ENCODE measurements at regions not wholly inside any gene's neighbourhood (a gene's known extent, or its start where the extent isn't known, plus 50 kb on each side); places are given as distances from the start of the nearest gene placed in this dataset.

DNA sequence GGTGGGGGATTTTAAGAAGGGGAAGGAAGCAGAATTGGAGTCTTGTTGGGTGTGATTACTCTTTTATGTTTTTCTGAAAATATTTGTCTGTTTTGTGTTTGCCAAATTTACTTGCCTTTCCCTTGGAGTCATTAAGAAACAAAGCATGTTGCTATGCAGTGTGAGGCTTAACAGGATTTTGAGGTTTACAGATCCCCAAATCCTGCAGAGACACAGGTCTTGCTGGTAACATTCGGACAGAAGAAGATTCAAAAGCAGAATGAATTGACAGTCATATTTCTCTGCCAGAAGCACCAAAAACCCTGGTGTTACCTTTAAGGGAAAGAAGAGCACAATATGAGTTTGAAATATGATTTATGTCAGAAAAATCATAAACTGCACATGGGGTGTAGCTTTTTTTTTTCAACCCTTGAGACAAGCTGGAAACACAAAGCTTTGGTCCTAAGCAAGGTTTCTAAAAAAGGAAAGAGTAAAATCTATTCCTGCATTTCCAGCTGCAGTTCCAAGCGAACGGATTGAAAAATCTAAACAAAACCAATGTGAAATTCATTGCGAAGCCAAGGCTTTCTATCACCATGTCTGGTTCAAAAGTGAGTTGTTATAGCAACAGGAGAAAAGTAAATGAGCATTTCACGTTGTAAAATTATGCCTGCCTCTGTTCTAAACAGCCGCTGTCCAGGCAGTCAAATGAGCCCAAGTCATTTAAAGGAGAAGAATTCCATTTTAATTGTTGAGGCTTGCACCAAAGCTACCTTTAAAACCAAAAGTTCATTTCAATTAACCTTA lies 358.9 kb upstream of the SASH1 start:
- WGBS (ENCODE audit: insufficient coverage) = 100% methylated on average over 3 of the region's 6 CpGs
- no peak overlapping the region for H2AFZ ChIP-seq (ENCODE audit: insufficient read depth, low read depth, low read length, poor library complexity, severe bottlenecking)
- no peaks in the 10 kb centered on the region for H3K36me3 Mint-ChIP-seq

DNA sequence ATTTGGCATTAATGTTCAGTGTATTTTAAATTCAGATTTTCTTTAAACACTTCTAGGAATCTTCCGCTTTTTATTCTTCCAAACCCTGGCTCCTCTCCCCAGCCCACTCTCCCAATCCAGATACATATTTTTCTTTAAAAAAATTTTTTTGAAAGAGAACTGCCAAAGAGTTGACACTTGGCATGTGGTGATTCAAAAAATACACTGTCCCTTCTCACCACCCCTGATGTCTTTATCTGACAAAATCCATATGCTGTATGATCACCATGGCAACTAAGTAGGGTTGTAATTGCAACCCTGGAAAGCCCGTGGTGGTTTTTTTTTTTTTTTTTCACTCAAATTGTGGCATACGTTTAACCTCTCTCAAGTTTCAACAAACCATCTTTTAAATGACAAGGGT lies 355.8 kb upstream of the SASH1 start:
- Histone ChIP-seq H3K4me3 (replicated peaks in 1 of 3; ENCODE audit: low read depth in 2 of 3, low read length in 3 of 3) (no peak overlapping the region), H3K36me3 (replicated peaks in 1 of 2; ENCODE audit: control insufficient read depth in 1 of 2, insufficient read depth in 2 of 2, low read length in 2 of 2) (no peaks in the 10 kb centered on the region), H3K27ac (ENCODE audit: low read depth in 1 of 2, low read length in 2 of 2) (no peak overlapping the region), H3K4me1 (ENCODE audit: control insufficient read depth in 1 of 2, insufficient read depth in 2 of 2, low read length in 2 of 2) (no peaks in the 10 kb centered on the region), H4K20me1 (ENCODE audit: insufficient read depth, low read length) (no peaks in the 10 kb centered on the region), H3K4me2 (replicated peaks; ENCODE audit: extremely low read depth, low read length, poor library complexity, severe bottlenecking) (no peak overlapping the region), H3K9ac (ENCODE audit: insufficient read depth, low read length, poor library complexity, severe bottlenecking) (no peak overlapping the region), H2AFZ (ENCODE audit: insufficient read depth, low read depth, low read length, poor library complexity, severe bottlenecking) (no peak overlapping the region), H3K27me3 (ENCODE audit: control insufficient read depth in 2 of 2, insufficient read depth in 2 of 2, low read length in 2 of 2) (no peaks in the 10 kb centered on the region), H3K79me2 (ENCODE audit: insufficient read depth, low read length) (no peaks in the 10 kb centered on the region), H3K9me3 (replicated peaks in 1 of 2; ENCODE audit: control insufficient read depth in 1 of 2, insufficient read depth in 1 of 2, low read length in 2 of 2) (peaks cover 6 to 17% of the 10 kb centered on the region in 2 donors)
- WGBS (ENCODE audit: insufficient coverage) = no CpG with 5 or more reads among the region's 3 CpGs
- H3K4me1 Mint-ChIP-seq = no peaks in the 10 kb centered on the region
- no peak for DNase-seq
- intact Hi-C loops (cut with micrococcal nuclease) = no loop called here
- no peak overlapping the region for H3K27ac Mint-ChIP-seq
- no peaks in the 10 kb centered on the region for H3K27me3 Mint-ChIP-seq (ENCODE audit: low read depth in 3 of 3)
- H3K4me3 Mint-ChIP-seq = no peak overlapping the region
- peaks cover 3 to 17% (median 7%) of the 10 kb centered on the region in 7 donors for H3K9me3 Mint-ChIP-seq
- H3K36me3 Mint-ChIP-seq = no peaks in the 10 kb centered on the region
- TF ChIP-seq, protein P1, sequence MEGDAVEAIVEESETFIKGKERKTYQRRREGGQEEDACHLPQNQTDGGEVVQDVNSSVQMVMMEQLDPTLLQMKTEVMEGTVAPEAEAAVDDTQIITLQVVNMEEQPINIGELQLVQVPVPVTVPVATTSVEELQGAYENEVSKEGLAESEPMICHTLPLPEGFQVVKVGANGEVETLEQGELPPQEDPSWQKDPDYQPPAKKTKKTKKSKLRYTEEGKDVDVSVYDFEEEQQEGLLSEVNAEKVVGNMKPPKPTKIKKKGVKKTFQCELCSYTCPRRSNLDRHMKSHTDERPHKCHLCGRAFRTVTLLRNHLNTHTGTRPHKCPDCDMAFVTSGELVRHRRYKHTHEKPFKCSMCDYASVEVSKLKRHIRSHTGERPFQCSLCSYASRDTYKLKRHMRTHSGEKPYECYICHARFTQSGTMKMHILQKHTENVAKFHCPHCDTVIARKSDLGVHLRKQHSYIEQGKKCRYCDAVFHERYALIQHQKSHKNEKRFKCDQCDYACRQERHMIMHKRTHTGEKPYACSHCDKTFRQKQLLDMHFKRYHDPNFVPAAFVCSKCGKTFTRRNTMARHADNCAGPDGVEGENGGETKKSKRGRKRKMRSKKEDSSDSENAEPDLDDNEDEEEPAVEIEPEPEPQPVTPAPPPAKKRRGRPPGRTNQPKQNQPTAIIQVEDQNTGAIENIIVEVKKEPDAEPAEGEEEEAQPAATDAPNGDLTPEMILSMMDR (IDR thresholded peaks at IDR 0.05) = no peak

More for the DNA sequence above, 358.9 kb upstream of the SASH1 start:
- Mint-ChIP-seq H3K4me1 (no peaks in the 10 kb centered on the region), H3K9me3 (peaks cover 3 to 17% (median 5%) of the 10 kb centered on the region in 7 donors), H3K27me3 (ENCODE audit: low read depth in 3 of 3) (no peaks in the 10 kb centered on the region), H3K4me3 (no peak overlapping the region), H3K27ac (no peak overlapping the region)
- Histone ChIP-seq H3K4me2 (replicated peaks; ENCODE audit: extremely low read depth, low read length, poor library complexity, severe bottlenecking) (no peak overlapping the region), H3K79me2 (ENCODE audit: insufficient read depth, low read length) (no peaks in the 10 kb centered on the region), H3K9me3 (replicated peaks in 1 of 2; ENCODE audit: control insufficient read depth in 1 of 2, insufficient read depth in 1 of 2, low read length in 2 of 2) (peaks cover under 1 to 7% of the 10 kb centered on the region in 2 donors), H3K9ac (ENCODE audit: insufficient read depth, low read length, poor library complexity, severe bottlenecking) (no peak overlapping the region), H4K20me1 (ENCODE audit: insufficient read depth, low read length) (no peaks in the 10 kb centered on the region), H3K36me3 (replicated peaks in 1 of 2; ENCODE audit: control insufficient read depth in 1 of 2, insufficient read depth in 2 of 2, low read length in 2 of 2) (no peaks in the 10 kb centered on the region), H3K27ac (ENCODE audit: low read depth in 1 of 2, low read length in 2 of 2) (no peak overlapping the region), H3K4me1 (ENCODE audit: control insufficient read depth in 1 of 2, insufficient read depth in 2 of 2, low read length in 2 of 2) (no peaks in the 10 kb centered on the region), H3K4me3 (replicated peaks in 1 of 3; ENCODE audit: low read depth in 2 of 3, low read length in 3 of 3) (no peak overlapping the region), H3K27me3 (ENCODE audit: control insufficient read depth in 2 of 2, insufficient read depth in 2 of 2, low read length in 2 of 2) (no peaks in the 10 kb centered on the region)
- no peak for DNase-seq
- intact Hi-C loops (cut with micrococcal nuclease) = no loop called here
- TF ChIP-seq, protein P1 (IDR thresholded peaks at IDR 0.05) = no peak
